Central memory CD8-positive, alpha-beta T cell (primary cell): ENCODE measurements at regions not wholly inside any gene's neighbourhood (a gene's known extent, or its start where the extent isn't known, plus 50 kb on each side); places are given as distances from the start of the nearest gene placed in this dataset.
"Not testable (repeated sequence)": the region's sequence is repeated elsewhere in the genome, so short reads cannot be mapped to it uniquely, and the experiment has no call there.

ENCODE experiments used
- ATAC-seq: fragments of 150-1000 bp; cut with Tn5 transposase; replicated peaks from 2 replicates; pipeline ENCODE4 v1.10.0; 2022; ENCODE audit warnings: mild to moderate bottlenecking, moderate FRiP score, moderate number of reproducible peaks; ENCODE audit not compliant: poor library complexity, severe bottlenecking; ENCODE audit errors: extremely low read depth
- DNase-seq, 2 donors: peaks; one replicate each; pipeline ENCODE4 v3.0.0; 2021; ENCODE audit warnings: low spot score in 2 of 2
- H3K27ac Mint-ChIP-seq: one replicate; pipeline ENCODE4 v1.8.0; 2022; ENCODE audit warnings: low read depth, mild to moderate bottlenecking, moderate library complexity, mixed read lengths
- H3K27me3 Mint-ChIP-seq: one replicate; pipeline ENCODE4 v1.8.0; 2022; ENCODE audit warnings: mixed read lengths
- H3K36me3 Mint-ChIP-seq: one replicate; pipeline ENCODE4 v1.8.0; 2022; ENCODE audit warnings: mild to moderate bottlenecking, moderate library complexity, mixed read lengths; ENCODE audit not compliant: insufficient read depth
- H3K4me1 Mint-ChIP-seq: one replicate; pipeline ENCODE4 v1.8.0; 2022; ENCODE audit warnings: mixed read lengths
- H3K4me3 Mint-ChIP-seq: one replicate; pipeline ENCODE4 v1.8.0; 2022; ENCODE audit warnings: mild to moderate bottlenecking, moderate library complexity, mixed read lengths
- H3K9me3 Mint-ChIP-seq: one replicate; pipeline ENCODE4 v1.8.0; 2022; ENCODE audit warnings: mixed read lengths

GRCh38 chr2:16244966-16245320, 304.6 kb downstream of the MYCN start:
- H3K4me3 Mint-ChIP-seq: no peak overlapping the region
- H3K4me1 Mint-ChIP-seq: no peaks in the 10 kb centered on the region
- no peaks in the 10 kb centered on the region for H3K27me3 Mint-ChIP-seq
- no peak for DNase-seq
- no peaks in the 10 kb centered on the region for H3K9me3 Mint-ChIP-seq
- H3K27ac Mint-ChIP-seq: no peak overlapping the region
- no peaks in the 10 kb centered on the region for H3K36me3 Mint-ChIP-seq
- ATAC-seq: no peak

- no peaks in the 10 kb centered on the region for H3K27me3 Mint-ChIP-seq
- H3K4me3 Mint-ChIP-seq: no peak overlapping the region
- no peak for DNase-seq
- ATAC-seq: no peak
- no peaks in the 10 kb centered on the region for H3K36me3 Mint-ChIP-seq
- H3K27ac Mint-ChIP-seq: no peak overlapping the region
- H3K9me3 Mint-ChIP-seq: no peaks in the 10 kb centered on the region
- no peaks in the 10 kb centered on the region for H3K4me1 Mint-ChIP-seq
Measured at GRCh38 chr2:16244153-16244965, 304.0 kb downstream of the MYCN start.

GRCh38 chr2:16243411-16243996, 303.2 kb downstream of the MYCN start:
- H3K4me3 Mint-ChIP-seq: no peak overlapping the region
- H3K36me3 Mint-ChIP-seq: no peaks in the 10 kb centered on the region
- no peaks in the 10 kb centered on the region for H3K27me3 Mint-ChIP-seq
- H3K9me3 Mint-ChIP-seq: no peaks in the 10 kb centered on the region
- no peaks in the 10 kb centered on the region for H3K4me1 Mint-ChIP-seq
- DNase-seq: no peak
- no peak for ATAC-seq
- H3K27ac Mint-ChIP-seq: no peak overlapping the region

GRCh38 chr2:16242906-16243305, 302.6 kb downstream of the MYCN start:
- ATAC-seq: no peak
- Mint-ChIP-seq H3K27ac (no peak overlapping the region), H3K9me3 (no peaks in the 10 kb centered on the region), H3K4me3 (no peak overlapping the region), H3K36me3 (no peaks in the 10 kb centered on the region), H3K4me1 (no peaks in the 10 kb centered on the region), H3K27me3 (no peaks in the 10 kb centered on the region)
- DNase-seq: no peak

- no peaks in the 10 kb centered on the region for H3K4me1 Mint-ChIP-seq
- no peaks in the 10 kb centered on the region for H3K36me3 Mint-ChIP-seq
- no peaks in the 10 kb centered on the region for H3K27me3 Mint-ChIP-seq
- no peak overlapping the region for H3K4me3 Mint-ChIP-seq
- no peak for DNase-seq
- no peak for ATAC-seq
- no peaks in the 10 kb centered on the region for H3K9me3 Mint-ChIP-seq
- no peak overlapping the region for H3K27ac Mint-ChIP-seq
Measured at GRCh38 chr2:16241166-16242160, 301.1 kb downstream of the MYCN start.

GRCh38 chr2:16240402-16240801, 300.1 kb downstream of the MYCN start:
- Mint-ChIP-seq H3K4me1 (no peaks in the 10 kb centered on the region), H3K27me3 (no peaks in the 10 kb centered on the region), H3K36me3 (no peaks in the 10 kb centered on the region), H3K4me3 (no peak overlapping the region), H3K9me3 (peaks cover 7% of the 10 kb centered on the region), H3K27ac (no peak overlapping the region)
- DNase-seq (no peak), ATAC-seq (no peak)

- no peak overlapping the region for H3K27ac Mint-ChIP-seq
- H3K4me1 Mint-ChIP-seq: no peaks in the 10 kb centered on the region
- no peaks in the 10 kb centered on the region for H3K27me3 Mint-ChIP-seq
- DNase-seq (no peak), ATAC-seq (no peak)
- H3K4me3 Mint-ChIP-seq: no peak overlapping the region
- H3K9me3 Mint-ChIP-seq: peaks cover 7% of the 10 kb centered on the region
- no peaks in the 10 kb centered on the region for H3K36me3 Mint-ChIP-seq
Measured at GRCh38 chr2:16239296-16239850, 299.0 kb downstream of the MYCN start.

GRCh38 chr2:16238786-16239185, 298.4 kb downstream of the MYCN start:
- no peaks in the 10 kb centered on the region for H3K27me3 Mint-ChIP-seq
- no peak for DNase-seq
- no peak overlapping the region for H3K4me3 Mint-ChIP-seq
- H3K36me3 Mint-ChIP-seq: no peaks in the 10 kb centered on the region
- no peak for ATAC-seq
- no peaks in the 10 kb centered on the region for H3K4me1 Mint-ChIP-seq
- peaks cover 7% of the 10 kb centered on the region for H3K9me3 Mint-ChIP-seq
- H3K27ac Mint-ChIP-seq: no peak overlapping the region

GRCh38 chr2:16238001-16238761, 297.8 kb downstream of the MYCN start:
- Mint-ChIP-seq H3K4me3 (no peak overlapping the region), H3K27ac (no peak overlapping the region), H3K9me3 (peaks cover 7% of the 10 kb centered on the region), H3K4me1 (no peaks in the 10 kb centered on the region), H3K36me3 (no peaks in the 10 kb centered on the region), H3K27me3 (no peaks in the 10 kb centered on the region)
- ATAC-seq (no peak), DNase-seq (no peak)

- Mint-ChIP-seq H3K4me3 (no peak overlapping the region), H3K27ac (no peak overlapping the region), H3K4me1 (no peaks in the 10 kb centered on the region), H3K27me3 (no peaks in the 10 kb centered on the region), H3K9me3 (peaks cover 7% of the 10 kb centered on the region), H3K36me3 (no peaks in the 10 kb centered on the region)
- DNase-seq (no peak), ATAC-seq (no peak)
Measured at GRCh38 chr2:16235747-16236146, 295.4 kb downstream of the MYCN start.

- not testable (repeated sequence) for DNase-seq, H3K36me3 Mint-ChIP-seq, H3K4me1 Mint-ChIP-seq, ATAC-seq, H3K27me3 Mint-ChIP-seq, H3K9me3 Mint-ChIP-seq, H3K27ac Mint-ChIP-seq, H3K4me3 Mint-ChIP-seq
Measured at GRCh38 chr2:16235291-16235690, 294.9 kb downstream of the MYCN start.

GRCh38 chr2:16228951-16229350, 288.6 kb downstream of the MYCN start:
- no peaks in the 10 kb centered on the region for H3K36me3 Mint-ChIP-seq
- H3K27ac Mint-ChIP-seq: no peak overlapping the region
- no peak for DNase-seq
- H3K27me3 Mint-ChIP-seq: no peaks in the 10 kb centered on the region
- no peaks in the 10 kb centered on the region for H3K4me1 Mint-ChIP-seq
- H3K9me3 Mint-ChIP-seq: no peaks in the 10 kb centered on the region
- no peak for ATAC-seq
- H3K4me3 Mint-ChIP-seq: no peak overlapping the region
